GM18858 (cell line): ENCODE measurements at regions not wholly inside any gene's neighbourhood (a gene's known extent, or its start where the extent isn't known, plus 50 kb on each side); places are given as distances from the start of the nearest gene placed in this dataset.
A peak's percentile ranks its signal among the peaks of the same experiment; 100 is the strongest.
"Not testable (repeated sequence)": the region's sequence is repeated elsewhere in the genome, so short reads cannot be mapped to it uniquely, and the experiment has no call there.

ENCODE experiments used
- ATAC-seq: cut with Tn5 transposase; IDR thresholded peaks from one replicate; pipeline ENCODE4 v1.9.1; 2021; ENCODE audit not compliant: unreplicated experiment

- ATAC-seq, result peak; percentile 49
Observed at GRCh38 chr1:91099746-91100621, 78.1 kb upstream of the ZNF644 start.

- no peak for ATAC-seq
Observed at GRCh38 chr1:91098299-91098906, 76.6 kb upstream of the ZNF644 start.

GRCh38 chr1:91095321-91095720 lies 73.5 kb upstream of the ZNF644 start:
- not testable (repeated sequence) for ATAC-seq

- no peak for ATAC-seq
Observed at GRCh38 chr1:91092503-91092902, 70.7 kb upstream of the ZNF644 start.

- ATAC-seq, result no peak
Observed at GRCh38 chr1:91091812-91092211, 70.0 kb upstream of the ZNF644 start.

- ATAC-seq, result no peak
Observed at GRCh38 chr1:91080650-91081049, 58.8 kb upstream of the ZNF644 start.

- no peak for ATAC-seq
Observed at GRCh38 chr1:91078859-91079258, 57.0 kb upstream of the ZNF644 start.

- ATAC-seq, result no peak
Observed at GRCh38 chr1:91076834-91077233, 55.0 kb upstream of the ZNF644 start.

- ATAC-seq, result no peak
Observed at GRCh38 chr1:91075233-91076135, 53.6 kb upstream of the ZNF644 start.

- no peak for ATAC-seq
Observed at GRCh38 chr1:91073299-91073698, 51.5 kb upstream of the ZNF644 start.

GRCh38 chr1:91071838-91072237 lies 50.0 kb upstream of the ZNF644 start:
- ATAC-seq, result no peak
